ENCODE measurements at regions not wholly inside any gene's neighbourhood (a gene's known extent, or its start where the extent isn't known, plus 50 kb on each side); places are given as distances from the start of the nearest gene placed in this dataset.

DNA sequence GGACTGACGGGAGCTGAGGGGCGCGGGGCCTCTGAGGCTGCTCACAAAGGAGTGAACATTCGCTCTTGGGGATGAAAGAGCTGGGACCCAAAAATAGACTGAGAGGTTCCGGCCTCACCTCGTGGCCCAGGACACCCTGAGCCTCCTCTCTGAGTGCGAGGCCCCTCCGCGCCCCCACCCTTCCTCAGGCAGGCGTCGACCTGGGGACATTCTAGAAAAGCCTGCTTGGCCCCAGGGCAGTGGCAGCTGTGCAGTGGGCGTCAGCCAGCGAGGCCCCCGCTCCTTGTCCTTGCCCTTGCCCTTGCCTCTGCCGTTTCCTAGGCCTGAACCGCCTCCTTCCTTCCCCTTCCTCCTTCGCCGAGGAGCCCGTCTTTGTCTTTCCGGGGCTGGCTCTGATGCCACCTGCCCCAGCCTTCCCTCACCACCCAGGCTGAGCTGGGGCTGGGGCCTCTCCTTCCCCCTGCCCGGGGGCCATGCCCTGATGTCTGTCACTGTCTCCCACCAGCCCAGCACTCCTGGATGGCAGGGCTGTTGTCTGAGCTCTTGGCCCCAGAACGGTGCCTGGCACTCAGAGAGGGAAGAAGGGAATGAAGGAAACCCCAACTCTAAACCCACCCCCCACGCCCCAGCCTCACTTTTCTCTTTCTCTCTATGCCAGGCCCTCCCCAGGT is 208.2 kb upstream of the RTL1 start:
- no peak overlapping the region for H3K27ac Mint-ChIP-seq
- no peak overlapping the region for H3K4me3 Mint-ChIP-seq
- no peaks in the 10 kb centered on the region for H3K4me1 Mint-ChIP-seq (ENCODE audit: low read depth in 2 of 2)
- H3K9me3 Mint-ChIP-seq = no peaks in the 10 kb centered on the region
- no peak for ATAC-seq (replicated peaks)
- DNase-seq = no peak
- H3K27me3 Mint-ChIP-seq = peaks cover 4 to 42% of the 10 kb centered on the region in 2 donors
- no peaks in the 10 kb centered on the region for H3K36me3 Mint-ChIP-seq (ENCODE audit: insufficient read depth)

GRCh38 chr14:101112351-101113107 is 209.0 kb upstream of the RTL1 start:
- ATAC-seq (replicated peaks) (no peak), DNase-seq (peak in 1 of 3 experiments; percentile 1)
- Mint-ChIP-seq H3K27me3 (peaks cover 4 to 42% of the 10 kb centered on the region in 2 donors), H3K4me3 (no peak overlapping the region), H3K36me3 (ENCODE audit: insufficient read depth) (no peaks in the 10 kb centered on the region), H3K9me3 (no peaks in the 10 kb centered on the region), H3K27ac (no peak overlapping the region), H3K4me1 (ENCODE audit: low read depth in 2 of 2) (no peaks in the 10 kb centered on the region)

- Mint-ChIP-seq H3K4me3 (no peak overlapping the region), H3K4me1 (ENCODE audit: low read depth in 2 of 2) (no peaks in the 10 kb centered on the region), H3K9me3 (no peaks in the 10 kb centered on the region), H3K36me3 (ENCODE audit: insufficient read depth) (no peaks in the 10 kb centered on the region), H3K27ac (no peak overlapping the region), H3K27me3 (peaks cover 11 to 42% of the 10 kb centered on the region in 2 donors)
- ATAC-seq (replicated peaks) (no peak), DNase-seq (peak in 1 of 3 experiments; percentile 0)
Observed at GRCh38 chr14:101113108-101113612, 209.6 kb upstream of the RTL1 start.

DNA sequence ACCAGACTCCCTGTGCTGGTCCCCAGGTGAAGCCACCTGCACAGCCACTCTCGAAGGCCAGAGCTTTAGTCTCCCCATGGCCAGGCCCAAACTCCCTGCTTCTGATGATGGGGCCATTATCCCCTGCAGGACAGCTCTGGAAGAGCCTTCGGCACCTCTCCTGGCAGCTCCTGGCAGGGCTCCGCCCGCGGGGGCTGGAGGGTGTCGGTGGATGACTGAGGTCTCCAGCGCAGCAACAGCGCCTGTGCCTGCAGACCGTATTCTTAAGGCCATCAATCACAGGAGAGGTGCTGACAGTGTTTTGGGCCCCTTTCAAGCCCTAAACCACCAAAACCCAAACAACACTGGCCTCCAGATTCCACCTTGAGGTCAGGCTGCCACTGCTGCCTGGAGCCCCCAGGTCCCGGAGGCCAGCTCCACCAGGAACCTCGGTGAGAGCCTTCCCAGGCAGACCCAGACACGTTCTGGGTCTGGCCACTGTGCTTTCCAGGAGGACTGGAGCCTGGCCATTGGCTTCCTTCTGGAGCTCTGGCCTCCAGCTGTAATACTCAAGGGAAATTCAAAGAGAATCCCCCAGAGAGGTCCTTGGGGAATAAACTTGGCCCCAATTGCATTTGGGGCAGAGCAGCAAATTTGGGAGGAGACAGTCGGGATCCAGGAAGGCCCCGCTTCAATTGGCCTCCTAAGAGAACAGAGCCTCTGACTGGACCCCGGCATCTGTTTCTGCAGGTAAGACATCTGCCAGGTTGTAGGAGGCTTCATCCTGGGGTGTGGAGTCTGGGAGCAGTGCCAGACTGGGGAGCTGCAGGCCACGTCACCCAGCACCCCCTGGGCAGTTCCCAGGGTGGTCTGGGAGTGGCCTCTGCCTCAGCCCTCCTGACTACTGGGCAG is 210.6 kb upstream of the RTL1 start:
- DNase-seq (peak in 1 of 3 experiments; percentile 0), ATAC-seq (replicated peaks) (no peak)
- Mint-ChIP-seq H3K36me3 (ENCODE audit: insufficient read depth) (no peaks in the 10 kb centered on the region), H3K27me3 (peaks cover 19 to 47% of the 10 kb centered on the region in 2 donors), H3K4me1 (ENCODE audit: low read depth in 2 of 2) (no peaks in the 10 kb centered on the region), H3K4me3 (no peak overlapping the region), H3K27ac (no peak overlapping the region), H3K9me3 (no peaks in the 10 kb centered on the region)

GRCh38 chr14:101114726-101115515 is 211.4 kb upstream of the RTL1 start:
- ATAC-seq (replicated peaks) = no peak
- H3K4me1 Mint-ChIP-seq (ENCODE audit: low read depth in 2 of 2) = peaks cover 0 to 3% of the 10 kb centered on the region in 2 donors
- peaks cover 27 to 50% of the 10 kb centered on the region in 2 donors for H3K27me3 Mint-ChIP-seq
- DNase-seq = peak in 1 of 3 experiments; percentile 0
- no peaks in the 10 kb centered on the region for H3K36me3 Mint-ChIP-seq (ENCODE audit: insufficient read depth)
- no peak overlapping the region for H3K27ac Mint-ChIP-seq
- no peak overlapping the region for H3K4me3 Mint-ChIP-seq
- H3K9me3 Mint-ChIP-seq = no peaks in the 10 kb centered on the region

DNA sequence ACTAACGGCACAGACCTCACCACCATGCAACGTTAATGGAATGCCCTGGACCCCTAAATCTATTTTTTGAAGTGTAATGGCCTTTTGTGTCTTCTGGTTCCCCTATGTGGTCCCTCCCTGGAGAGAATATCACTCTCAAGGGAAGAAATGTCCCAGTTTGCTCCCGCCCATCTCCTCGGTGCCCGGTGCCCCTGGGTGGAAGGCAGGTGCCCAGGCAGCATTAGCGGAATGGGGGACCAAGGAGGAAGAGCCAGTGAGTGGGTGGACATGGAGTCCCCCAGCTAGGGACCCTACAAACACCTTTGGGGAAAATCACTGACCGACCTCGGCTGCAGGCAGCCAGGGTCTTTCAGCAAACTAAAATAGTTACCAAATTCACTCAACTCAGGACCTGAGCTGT is 212.1 kb upstream of the RTL1 start:
- Mint-ChIP-seq H3K36me3 (ENCODE audit: insufficient read depth) (no peaks in the 10 kb centered on the region), H3K27me3 (peaks cover 29 to 45% of the 10 kb centered on the region in 2 donors), H3K4me1 (ENCODE audit: low read depth in 2 of 2) (peaks cover under 1 to 6% of the 10 kb centered on the region in 2 donors), H3K27ac (no peak overlapping the region), H3K4me3 (no peak overlapping the region), H3K9me3 (no peaks in the 10 kb centered on the region)
- ATAC-seq (replicated peaks) = no peak
- DNase-seq = no peak

DNA sequence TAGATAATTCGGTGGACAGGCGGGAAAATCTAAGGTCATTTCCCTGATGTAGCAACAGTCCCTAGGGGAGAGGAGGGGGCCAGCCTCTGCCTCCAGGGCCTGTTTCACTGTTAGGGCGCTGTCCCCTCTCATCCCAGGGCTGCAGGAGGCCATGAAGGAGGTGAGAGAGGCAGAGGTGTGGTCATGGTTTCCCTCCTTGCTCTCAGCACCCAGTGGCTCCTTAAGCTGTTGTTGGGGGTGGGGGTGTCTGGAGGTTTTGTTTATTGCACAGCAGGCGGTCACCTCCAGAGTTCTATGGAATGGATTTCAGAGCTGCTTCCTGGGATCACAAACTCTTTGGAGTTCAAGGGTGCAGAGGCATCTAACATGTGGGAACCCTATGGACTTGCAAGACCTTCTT is 212.5 kb upstream of the RTL1 start:
- H3K4me1 Mint-ChIP-seq (ENCODE audit: low read depth in 2 of 2) = peaks cover 4 to 10% of the 10 kb centered on the region in 2 donors
- no peaks in the 10 kb centered on the region for H3K36me3 Mint-ChIP-seq (ENCODE audit: insufficient read depth)
- DNase-seq = peak in 1 of 3 experiments; percentile 0
- no peaks in the 10 kb centered on the region for H3K9me3 Mint-ChIP-seq
- no peak overlapping the region for H3K27ac Mint-ChIP-seq
- peaks cover 29 to 41% of the 10 kb centered on the region in 2 donors for H3K27me3 Mint-ChIP-seq
- H3K4me3 Mint-ChIP-seq = no peak overlapping the region
- ATAC-seq (replicated peaks) = no peak

- Mint-ChIP-seq H3K9me3 (no peaks in the 10 kb centered on the region), H3K4me3 (no peak overlapping the region), H3K36me3 (ENCODE audit: insufficient read depth) (no peaks in the 10 kb centered on the region), H3K27ac (no peak overlapping the region), H3K27me3 (peaks cover 29 to 40% of the 10 kb centered on the region in 2 donors), H3K4me1 (ENCODE audit: low read depth in 2 of 2) (peaks cover 4 to 15% of the 10 kb centered on the region in 2 donors)
- DNase-seq (peak in 1 of 3 experiments; percentile 0), ATAC-seq (replicated peaks) (no peak)
Observed at GRCh38 chr14:101116486-101117130, 213.1 kb upstream of the RTL1 start.

- DNase-seq = no peak
- H3K27ac Mint-ChIP-seq = no peak overlapping the region
- ATAC-seq (replicated peaks) = no peak
- peaks cover 29 to 33% of the 10 kb centered on the region in 2 donors for H3K27me3 Mint-ChIP-seq
- H3K4me1 Mint-ChIP-seq (ENCODE audit: low read depth in 2 of 2) = peaks cover 4 to 15% of the 10 kb centered on the region in 2 donors
- no peaks in the 10 kb centered on the region for H3K36me3 Mint-ChIP-seq (ENCODE audit: insufficient read depth)
- H3K9me3 Mint-ChIP-seq = no peaks in the 10 kb centered on the region
- no peak overlapping the region for H3K4me3 Mint-ChIP-seq
Observed at GRCh38 chr14:101117543-101117942, 214.0 kb upstream of the RTL1 start.

DNA sequence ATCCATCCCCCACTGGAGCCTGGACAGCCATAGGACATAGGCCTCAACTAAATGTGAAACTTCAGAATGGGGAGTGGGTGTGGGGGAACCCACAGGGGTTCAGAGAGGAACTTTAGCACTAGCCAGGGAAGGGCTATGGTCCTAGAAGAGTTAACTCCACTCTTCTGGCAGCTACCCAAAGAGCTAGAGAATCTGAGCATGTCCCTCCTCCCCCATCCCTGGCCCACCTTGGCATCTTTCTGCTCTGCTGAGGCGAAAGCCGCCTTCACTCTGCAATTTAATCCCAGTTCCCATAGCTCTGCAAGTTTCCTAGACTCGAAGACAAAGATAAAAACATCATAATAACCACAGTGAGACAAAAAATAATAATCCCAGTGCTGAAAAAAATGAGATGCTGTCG is 214.7 kb upstream of the RTL1 start:
- ATAC-seq (replicated peaks) (no peak), DNase-seq (no peak)
- H3K4me3 Mint-ChIP-seq = no peak overlapping the region
- no peaks in the 10 kb centered on the region for H3K9me3 Mint-ChIP-seq
- no peak overlapping the region for H3K27ac Mint-ChIP-seq
- H3K4me1 Mint-ChIP-seq (ENCODE audit: low read depth in 2 of 2) = peaks cover 4 to 15% of the 10 kb centered on the region in 2 donors
- no peaks in the 10 kb centered on the region for H3K36me3 Mint-ChIP-seq (ENCODE audit: insufficient read depth)
- H3K27me3 Mint-ChIP-seq = peaks cover 28 to 29% of the 10 kb centered on the region in 2 donors

DNA sequence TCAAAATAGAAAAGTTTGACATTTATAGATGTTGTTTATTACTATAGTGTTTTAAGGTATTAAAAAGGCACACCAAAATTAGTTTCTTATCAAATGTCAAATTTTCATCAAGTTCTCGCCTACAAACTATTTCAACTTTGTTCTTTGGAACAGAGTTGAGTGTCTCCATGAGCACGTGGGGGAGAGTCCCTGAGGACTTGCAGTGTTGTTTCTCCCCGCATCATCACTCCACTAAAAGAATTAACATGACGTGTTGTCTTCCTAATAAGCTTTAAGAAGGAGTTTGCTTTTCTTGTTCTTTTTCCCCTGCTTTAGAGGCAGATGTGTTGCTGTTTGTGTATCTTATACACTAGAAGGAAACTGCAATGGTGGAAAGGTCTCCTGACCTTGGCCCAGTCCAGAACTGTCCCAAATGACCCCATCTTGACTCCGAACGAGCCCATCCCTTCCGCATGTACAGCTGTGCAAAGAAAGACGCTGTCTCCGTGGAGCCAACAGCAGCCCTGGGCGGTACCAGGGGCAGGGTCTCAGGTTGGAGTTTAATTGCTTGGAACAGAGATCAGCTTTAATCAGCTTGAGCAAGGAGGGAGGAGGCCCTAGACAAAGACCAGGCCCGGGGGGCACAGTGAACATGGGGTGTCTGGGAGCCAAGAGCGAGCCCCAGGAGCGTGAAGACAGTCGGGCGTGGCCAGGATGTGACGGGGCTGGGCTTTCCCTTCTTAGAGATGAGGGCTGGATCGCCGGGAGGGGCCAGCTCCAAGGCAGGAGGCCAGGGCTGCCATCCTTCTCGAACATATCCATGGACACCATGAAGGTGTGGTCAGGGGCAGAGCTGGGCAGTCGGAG is 215.4 kb upstream of the RTL1 start:
- H3K4me3 Mint-ChIP-seq = no peak overlapping the region

More for the DNA sequence above, 215.4 kb upstream of the RTL1 start:
- ATAC-seq (replicated peaks) (no peak), DNase-seq (peak in 1 of 3 experiments; percentile 0)
- no peaks in the 10 kb centered on the region for H3K36me3 Mint-ChIP-seq (ENCODE audit: insufficient read depth)
- peaks cover 29 to 34% of the 10 kb centered on the region in 2 donors for H3K27me3 Mint-ChIP-seq
- H3K4me1 Mint-ChIP-seq (ENCODE audit: low read depth in 2 of 2) = peaks cover 4 to 15% of the 10 kb centered on the region in 2 donors
- no peaks in the 10 kb centered on the region for H3K9me3 Mint-ChIP-seq
- H3K27ac Mint-ChIP-seq = no peak overlapping the region
